ENCODE measurements at regions not wholly inside any gene's neighbourhood (a gene's known extent, or its start where the extent isn't known, plus 50 kb on each side); places are given as distances from the start of the nearest gene placed in this dataset.

- peak; percentile 50 for DNase-seq
- Histone ChIP-seq H3K4me3 (no peak overlapping the region), H3K27me3 (no peaks in the 10 kb centered on the region), H3K9me3 (no peaks in the 10 kb centered on the region), H3K36me3 (no peaks in the 10 kb centered on the region)
Observed at GRCh38 chr11:112555491-112556364, 295.1 kb upstream of the PLET1 start.

- H3K4me3 ChIP-seq = no peak overlapping the region
- peaks cover 2% of the 10 kb centered on the region; the same call in 1 of the 2 replicates for H3K9me3 ChIP-seq
- H3K36me3 ChIP-seq = no peaks in the 10 kb centered on the region
- no peaks in the 10 kb centered on the region for H3K27me3 ChIP-seq
- DNase-seq = peak; percentile 87
Observed at GRCh38 chr11:112558691-112559090, 298.0 kb upstream of the PLET1 start.

GRCh38 chr11:112563808-112564207, 303.1 kb upstream of the PLET1 start:
- H3K9me3 ChIP-seq = peaks cover 2% of the 10 kb centered on the region; the same call in 1 of the 2 replicates
- no peak for DNase-seq
- H3K27me3 ChIP-seq = no peaks in the 10 kb centered on the region
- no peaks in the 10 kb centered on the region for H3K36me3 ChIP-seq
- H3K4me3 ChIP-seq = no peak overlapping the region

GRCh38 chr11:112564228-112564955, 303.7 kb upstream of the PLET1 start:
- H3K9me3 ChIP-seq = peaks cover 2% of the 10 kb centered on the region; the same call in 1 of the 2 replicates
- H3K27me3 ChIP-seq = no peaks in the 10 kb centered on the region
- no peak overlapping the region for H3K4me3 ChIP-seq
- DNase-seq = peak; percentile 88
- H3K36me3 ChIP-seq = no peaks in the 10 kb centered on the region

DNA sequence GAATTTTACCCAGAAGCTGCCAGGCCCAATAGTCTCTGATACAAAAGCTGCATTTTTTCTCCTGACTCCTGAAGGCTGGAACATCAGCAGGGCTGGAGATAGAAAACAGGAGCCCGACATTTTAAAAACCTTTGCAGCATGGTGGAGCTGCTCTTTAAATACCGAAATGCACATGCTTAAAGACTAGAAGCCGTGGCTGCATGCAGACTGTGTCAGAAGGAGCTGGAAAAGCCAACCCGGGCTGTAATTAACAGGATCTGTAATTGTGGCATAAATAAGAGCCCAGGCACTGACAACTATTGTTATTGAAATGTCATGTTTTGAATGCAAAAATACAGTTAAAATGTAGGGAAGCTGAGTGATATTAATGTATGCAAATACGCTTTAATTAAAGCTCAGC, 304.9 kb upstream of the PLET1 start:
- peaks cover 2% of the 10 kb centered on the region; the same call in 1 of the 2 replicates for H3K9me3 ChIP-seq
- no peak overlapping the region for H3K4me3 ChIP-seq
- no peaks in the 10 kb centered on the region for H3K27me3 ChIP-seq
- H3K36me3 ChIP-seq = no peaks in the 10 kb centered on the region
- DNase-seq = no peak

GRCh38 chr11:112566124-112566523, 305.5 kb upstream of the PLET1 start:
- peak; percentile 39 for DNase-seq
- Histone ChIP-seq H3K4me3 (no peak overlapping the region), H3K27me3 (no peaks in the 10 kb centered on the region), H3K9me3 (peaks cover 2% of the 10 kb centered on the region; the same call in 1 of the 2 replicates), H3K36me3 (no peaks in the 10 kb centered on the region)

GRCh38 chr11:112570333-112570732, 309.7 kb upstream of the PLET1 start:
- Histone ChIP-seq H3K36me3 (no peaks in the 10 kb centered on the region), H3K4me3 (no peak overlapping the region), H3K27me3 (no peaks in the 10 kb centered on the region), H3K9me3 (no peaks in the 10 kb centered on the region)
- no peak for DNase-seq

- no peaks in the 10 kb centered on the region for H3K9me3 ChIP-seq
- no peaks in the 10 kb centered on the region for H3K36me3 ChIP-seq
- H3K27me3 ChIP-seq = no peaks in the 10 kb centered on the region
- H3K4me3 ChIP-seq = no peak overlapping the region
- DNase-seq = no peak
Observed at GRCh38 chr11:112579282-112579681, 318.6 kb upstream of the PLET1 start.

- DNase-seq = no peak
- no peaks in the 10 kb centered on the region for H3K27me3 ChIP-seq
- H3K36me3 ChIP-seq = no peaks in the 10 kb centered on the region
- no peak overlapping the region for H3K4me3 ChIP-seq
- H3K9me3 ChIP-seq = no peaks in the 10 kb centered on the region
Observed at GRCh38 chr11:112580864-112581263, 320.2 kb upstream of the PLET1 start.

- Histone ChIP-seq H3K27me3 (no peaks in the 10 kb centered on the region), H3K4me3 (no peak overlapping the region), H3K9me3 (no peaks in the 10 kb centered on the region), H3K36me3 (no peaks in the 10 kb centered on the region)
- no peak for DNase-seq
Observed at GRCh38 chr11:112581747-112582146, 321.1 kb upstream of the PLET1 start.

- H3K36me3 ChIP-seq = no peaks in the 10 kb centered on the region
- no peak for DNase-seq
- no peak overlapping the region for H3K4me3 ChIP-seq
- H3K9me3 ChIP-seq = no peaks in the 10 kb centered on the region
- H3K27me3 ChIP-seq = no peaks in the 10 kb centered on the region
Observed at GRCh38 chr11:112582366-112582765, 321.7 kb upstream of the PLET1 start.

DNA sequence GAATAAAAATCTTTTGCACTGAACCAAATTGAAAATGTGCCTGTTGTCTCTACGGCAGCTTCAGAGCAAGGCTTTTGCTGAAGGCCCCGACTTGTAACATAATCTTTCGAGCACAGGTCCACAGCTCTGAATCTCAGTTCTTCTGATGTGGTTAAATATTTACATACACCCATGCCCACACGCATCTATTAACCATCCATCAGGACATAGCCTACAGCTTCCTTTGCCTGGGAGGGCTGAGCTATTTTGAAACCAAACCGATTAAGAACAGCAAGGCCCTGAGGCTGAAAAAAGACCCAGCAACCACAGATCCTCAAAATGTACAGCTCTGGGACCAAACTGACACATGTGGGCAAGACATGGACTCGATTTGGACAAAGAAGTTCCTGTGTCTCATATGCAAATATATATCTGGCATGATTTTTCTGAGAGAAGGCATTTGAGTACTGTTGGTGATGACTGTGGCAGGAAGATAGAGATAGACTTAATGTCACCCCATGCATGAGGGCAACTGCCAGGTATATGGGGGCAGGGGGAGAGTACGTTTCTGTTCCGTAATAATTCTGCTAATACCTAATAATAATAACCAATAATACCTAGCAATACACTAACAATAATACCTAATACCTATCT, 322.7 kb upstream of the PLET1 start:
- no peaks in the 10 kb centered on the region for H3K27me3 ChIP-seq
- H3K4me3 ChIP-seq = no peak overlapping the region

GRCh38 chr11:112584672-112585071, 324.0 kb upstream of the PLET1 start:
- DNase-seq = no peak
- no peaks in the 10 kb centered on the region for H3K36me3 ChIP-seq
- H3K4me3 ChIP-seq = no peak overlapping the region
- no peaks in the 10 kb centered on the region for H3K9me3 ChIP-seq
- no peaks in the 10 kb centered on the region for H3K27me3 ChIP-seq

More for the DNA sequence above, 322.7 kb upstream of the PLET1 start:
- Histone ChIP-seq H3K9me3 (no peaks in the 10 kb centered on the region), H3K36me3 (no peaks in the 10 kb centered on the region)
- no peak for DNase-seq

GRCh38 chr11:112587664-112588063, 327.0 kb upstream of the PLET1 start:
- Histone ChIP-seq H3K4me3 (no peak overlapping the region), H3K36me3 (no peaks in the 10 kb centered on the region), H3K9me3 (no peaks in the 10 kb centered on the region), H3K27me3 (no peaks in the 10 kb centered on the region)
- no peak for DNase-seq

- Histone ChIP-seq H3K9me3 (no peaks in the 10 kb centered on the region), H3K36me3 (no peaks in the 10 kb centered on the region), H3K27me3 (no peaks in the 10 kb centered on the region), H3K4me3 (no peak overlapping the region)
- peak; percentile 61 for DNase-seq
Observed at GRCh38 chr11:112588252-112588694, 327.6 kb upstream of the PLET1 start.

DNA sequence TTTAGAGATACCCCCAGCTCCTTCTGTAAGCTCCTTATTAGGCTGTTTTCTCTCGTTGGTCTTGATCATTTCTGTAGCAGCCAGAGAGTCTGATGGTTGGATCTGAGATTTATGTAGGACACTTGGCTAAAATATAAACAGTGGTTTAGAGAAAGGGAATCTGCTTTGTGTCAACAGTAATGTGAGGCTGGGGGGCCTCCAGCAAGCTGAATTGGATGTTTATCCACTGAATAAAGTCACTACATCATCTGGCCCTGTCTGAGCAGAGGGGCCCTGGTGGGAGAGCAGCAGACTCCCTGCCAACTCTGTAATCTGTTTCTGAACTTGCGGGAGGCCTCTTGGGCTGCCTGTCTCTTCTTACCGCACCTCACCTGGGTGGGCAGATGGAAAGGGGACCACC, 328.5 kb upstream of the PLET1 start:
- Histone ChIP-seq H3K9me3 (no peaks in the 10 kb centered on the region), H3K4me3 (no peak overlapping the region), H3K27me3 (no peaks in the 10 kb centered on the region), H3K36me3 (no peaks in the 10 kb centered on the region)
- no peak for DNase-seq

DNA sequence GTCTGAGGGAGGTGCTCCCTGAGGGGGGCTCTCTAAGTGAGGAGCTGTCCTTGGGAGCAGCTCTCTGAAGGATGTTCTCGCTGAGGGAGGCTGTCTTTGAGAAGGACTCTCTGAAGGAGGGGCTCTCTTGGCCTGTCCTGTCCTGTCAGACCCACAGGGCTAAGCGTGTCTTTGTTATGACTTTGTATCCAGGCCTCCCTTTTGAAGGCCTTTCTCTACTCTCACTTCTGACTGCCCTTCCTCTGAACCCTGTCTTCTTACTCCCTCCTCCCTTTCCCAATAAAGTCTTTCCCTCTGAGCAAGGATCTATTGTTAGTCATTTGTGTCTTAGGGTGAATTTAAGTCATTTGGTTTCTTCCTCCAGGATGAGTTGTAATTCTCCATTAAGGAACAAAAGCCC, 330.1 kb upstream of the PLET1 start:
- H3K9me3 ChIP-seq = no peaks in the 10 kb centered on the region
- no peaks in the 10 kb centered on the region for H3K27me3 ChIP-seq
- no peaks in the 10 kb centered on the region for H3K36me3 ChIP-seq
- no peak for DNase-seq
- H3K4me3 ChIP-seq = no peak overlapping the region

Data from MG63 (cell line).